NCI-H1092 (cell line): ENCODE measurements at regions not wholly inside any gene's neighbourhood (a gene's known extent, or its start where the extent isn't known, plus 50 kb on each side); places are given as distances from the start of the nearest gene placed in this dataset.
"Not testable (repeated sequence)": the region's sequence is repeated elsewhere in the genome, so short reads cannot be mapped to it uniquely, and the experiment has no call there.

Experiments
- DNase-seq: peaks from one replicate; lab custom pipeline; 2025; lab: John Stamatoyannopoulos, UW

DNA sequence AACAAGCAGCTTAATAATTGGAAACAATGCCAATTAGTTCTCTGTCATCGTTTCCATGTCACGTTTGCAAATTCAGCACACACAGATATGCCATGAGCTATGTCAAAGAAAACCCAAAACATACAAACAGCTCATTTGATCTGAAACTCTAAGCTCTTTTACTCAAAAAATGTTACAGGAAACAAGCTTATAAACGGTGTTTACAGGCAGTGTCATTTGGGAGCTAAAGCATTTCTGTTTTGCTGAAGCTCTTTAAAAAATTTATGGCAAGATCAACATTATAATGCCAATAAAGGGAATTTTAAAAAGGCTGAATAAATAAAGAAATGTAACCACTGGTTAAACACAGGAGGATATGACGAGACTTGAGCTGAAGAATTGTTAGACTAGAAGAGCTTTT, 94.0 kb upstream of the HS3ST2 start:
- no peak for DNase-seq

GRCh38 chr16:22721511-22722100, 92.4 kb upstream of the HS3ST2 start:
- DNase-seq: peak; percentile 52

- DNase-seq: not testable (repeated sequence)
Observed at GRCh38 chr16:22722551-22723541, 91.1 kb upstream of the HS3ST2 start.

- DNase-seq: no peak
Observed at GRCh38 chr16:22726868-22727267, 87.1 kb upstream of the HS3ST2 start.

GRCh38 chr16:22727285-22728166, 86.4 kb upstream of the HS3ST2 start:
- DNase-seq: peak; percentile 25

DNA sequence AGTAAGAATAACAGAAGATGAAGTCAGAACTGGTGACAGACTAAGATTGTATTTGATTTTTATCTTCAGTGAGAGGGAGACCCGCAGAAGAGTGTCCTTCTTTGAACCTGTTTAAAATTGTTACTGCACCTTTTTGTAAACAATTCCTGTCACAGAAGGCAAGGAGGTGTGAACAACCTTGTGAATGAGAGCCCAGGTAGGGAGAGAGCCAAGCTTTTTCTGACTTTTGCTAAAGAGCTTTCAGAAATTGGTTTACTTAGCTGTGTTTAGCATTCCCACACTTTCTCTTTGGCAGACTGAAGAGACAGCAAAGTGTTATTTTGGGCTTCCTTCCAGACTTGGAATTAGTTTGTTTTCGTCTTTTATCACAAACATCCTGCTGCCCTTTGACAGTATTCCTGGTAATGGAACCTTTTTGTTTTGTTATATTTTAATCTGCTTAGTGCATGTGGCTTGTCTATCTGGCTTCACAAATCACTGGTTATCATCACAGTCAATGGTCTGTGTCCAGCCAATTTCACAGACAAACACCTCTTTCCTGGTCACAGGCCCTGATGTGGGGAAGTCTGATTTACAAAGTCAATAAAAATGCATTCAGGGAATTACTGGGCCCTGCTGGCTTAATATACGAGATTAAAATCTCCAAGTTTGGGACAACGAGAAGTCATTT, 85.7 kb upstream of the HS3ST2 start:
- no peak for DNase-seq

- no peak for DNase-seq
Observed at GRCh38 chr16:22732400-22732799, 81.6 kb upstream of the HS3ST2 start.

DNA sequence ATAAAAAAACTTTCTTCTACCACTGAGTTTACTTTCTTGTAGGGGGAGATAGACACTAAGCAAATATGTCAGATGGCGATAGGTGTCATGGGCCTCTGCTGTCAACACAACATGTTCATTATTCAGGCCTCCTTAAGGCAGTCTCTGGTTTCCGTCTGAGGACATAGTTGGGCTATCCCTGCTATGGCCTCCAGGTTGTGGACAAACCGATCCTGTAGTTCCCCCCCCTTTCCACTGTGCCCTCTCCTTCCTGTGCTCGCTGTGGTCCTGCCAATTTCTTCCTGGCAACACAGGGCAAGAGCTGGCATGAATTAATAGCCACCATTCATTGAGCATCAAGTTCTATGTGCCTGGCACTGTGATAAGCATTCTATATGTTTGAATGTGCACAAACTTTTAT, 81.0 kb upstream of the HS3ST2 start:
- DNase-seq: no peak

GRCh38 chr16:22734368-22734767, 79.6 kb upstream of the HS3ST2 start:
- DNase-seq: no peak

DNA sequence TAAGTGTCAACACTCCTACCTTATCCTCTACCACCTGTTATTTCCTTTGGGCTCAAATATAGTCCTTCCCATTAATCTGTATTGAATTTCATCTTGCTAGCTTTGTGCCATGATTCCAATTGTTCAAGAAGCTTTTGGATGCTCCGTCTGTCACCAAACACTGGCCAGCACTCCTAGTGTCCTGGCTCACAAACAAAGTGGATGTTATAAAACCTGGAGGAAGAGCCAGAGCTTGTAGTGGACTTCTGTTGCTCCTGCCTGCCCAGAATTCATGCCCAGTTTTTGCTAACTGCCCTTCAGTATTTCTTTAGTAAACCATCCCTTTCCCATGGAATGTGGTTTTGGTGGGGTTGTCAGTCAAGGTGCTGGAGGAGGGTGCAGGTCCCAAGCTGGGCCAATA, 77.2 kb upstream of the HS3ST2 start:
- no peak for DNase-seq

GRCh38 chr16:22739077-22739476, 74.9 kb upstream of the HS3ST2 start:
- no peak for DNase-seq

DNA sequence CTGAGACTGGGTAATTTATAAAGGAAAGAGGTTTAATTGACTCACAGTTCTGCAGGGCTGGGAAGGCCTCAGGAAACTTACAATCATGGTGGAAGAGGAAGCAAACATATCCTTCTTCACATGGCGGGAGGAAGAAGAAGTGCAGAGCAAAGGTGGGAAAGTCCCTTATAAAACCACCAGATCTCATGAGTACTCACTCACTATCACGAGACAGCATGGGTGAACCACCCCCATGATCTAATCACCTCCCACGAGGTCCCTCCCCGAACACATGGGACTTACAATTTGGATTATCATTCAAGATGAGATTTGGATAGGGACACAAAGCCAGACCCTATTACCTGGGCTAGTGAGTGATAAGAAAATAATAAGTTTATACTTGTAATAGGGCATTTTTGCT, 70.6 kb upstream of the HS3ST2 start:
- no peak for DNase-seq

DNA sequence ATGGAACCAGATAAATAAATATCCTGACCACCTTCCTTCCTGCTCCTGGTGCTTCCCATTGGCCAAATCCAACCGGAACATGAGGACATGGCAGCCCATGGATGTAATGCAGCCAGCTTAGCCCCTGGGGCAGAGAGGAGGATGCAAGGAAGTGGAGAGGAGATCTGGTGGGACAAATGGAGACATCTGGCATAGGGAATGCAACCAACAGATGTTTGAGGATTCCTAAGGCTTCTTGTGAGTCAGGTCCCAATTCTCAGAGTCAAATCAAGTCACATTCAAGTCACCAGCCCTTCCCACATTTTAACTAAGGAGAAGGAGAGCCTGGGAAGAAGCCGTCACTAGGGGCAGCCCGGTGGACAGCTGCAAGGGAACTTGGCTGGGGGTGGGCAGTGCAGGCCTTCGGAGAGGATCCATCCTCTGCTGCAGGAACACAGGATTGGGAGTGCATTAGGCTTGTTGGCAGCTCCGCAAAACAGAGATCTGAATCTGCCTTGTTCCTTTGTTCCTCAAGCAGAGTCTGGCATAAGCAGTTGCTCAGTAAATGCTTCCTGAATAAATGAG, 62.8 kb upstream of the HS3ST2 start:
- no peak for DNase-seq

GRCh38 chr16:22751685-22752084, 62.3 kb upstream of the HS3ST2 start:
- DNase-seq: no peak

DNA sequence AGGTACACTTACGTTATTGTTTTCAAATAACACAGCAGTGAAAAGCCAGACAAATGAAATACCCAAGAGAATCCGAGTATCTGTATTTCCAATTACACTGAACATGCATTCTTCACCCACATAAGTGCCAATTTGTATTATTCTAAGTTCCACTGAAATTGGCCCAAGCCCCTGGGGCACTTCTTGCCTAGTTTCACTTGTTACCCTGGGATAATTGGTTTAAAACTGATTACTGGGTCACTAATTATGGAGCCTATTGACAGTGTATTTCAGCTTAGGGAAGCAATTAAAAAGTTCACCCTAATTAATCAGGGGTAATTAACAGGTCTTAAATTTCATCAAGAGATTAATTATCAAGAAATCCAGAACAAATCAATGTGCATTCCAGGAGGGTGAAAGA, 60.5 kb upstream of the HS3ST2 start:
- no peak for DNase-seq

GRCh38 chr16:22754577-22754976, 59.4 kb upstream of the HS3ST2 start:
- DNase-seq: no peak

DNA sequence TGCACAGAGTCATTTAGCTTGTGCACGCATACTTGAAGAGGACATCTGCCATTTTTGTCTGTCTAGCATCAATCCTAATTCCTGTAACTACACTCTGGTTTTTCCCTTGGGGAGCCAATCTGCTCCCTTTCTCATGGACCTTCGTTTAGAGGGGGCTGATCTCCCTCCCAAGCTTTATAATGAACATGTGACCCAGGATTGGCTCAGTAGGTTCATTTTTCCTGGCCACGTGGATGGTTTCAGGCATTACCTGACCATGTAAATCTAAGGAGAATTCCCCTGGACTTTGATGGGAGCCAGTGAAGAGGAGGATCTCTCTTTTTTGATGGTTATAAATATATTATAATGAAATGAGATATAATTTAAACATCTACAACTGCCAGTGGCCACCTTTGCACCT, 56.8 kb upstream of the HS3ST2 start:
- DNase-seq: no peak

GRCh38 chr16:22762486-22762885, 51.5 kb upstream of the HS3ST2 start:
- no peak for DNase-seq

GRCh38 chr16:22763437-22764080, 50.4 kb upstream of the HS3ST2 start:
- no peak for DNase-seq
